ENCODE measurements at regions not wholly inside any gene's neighbourhood (a gene's known extent, or its start where the extent isn't known, plus 50 kb on each side); places are given as distances from the start of the nearest gene placed in this dataset.
A peak's percentile ranks its signal among the peaks of the same experiment; 100 is the strongest.

DNA sequence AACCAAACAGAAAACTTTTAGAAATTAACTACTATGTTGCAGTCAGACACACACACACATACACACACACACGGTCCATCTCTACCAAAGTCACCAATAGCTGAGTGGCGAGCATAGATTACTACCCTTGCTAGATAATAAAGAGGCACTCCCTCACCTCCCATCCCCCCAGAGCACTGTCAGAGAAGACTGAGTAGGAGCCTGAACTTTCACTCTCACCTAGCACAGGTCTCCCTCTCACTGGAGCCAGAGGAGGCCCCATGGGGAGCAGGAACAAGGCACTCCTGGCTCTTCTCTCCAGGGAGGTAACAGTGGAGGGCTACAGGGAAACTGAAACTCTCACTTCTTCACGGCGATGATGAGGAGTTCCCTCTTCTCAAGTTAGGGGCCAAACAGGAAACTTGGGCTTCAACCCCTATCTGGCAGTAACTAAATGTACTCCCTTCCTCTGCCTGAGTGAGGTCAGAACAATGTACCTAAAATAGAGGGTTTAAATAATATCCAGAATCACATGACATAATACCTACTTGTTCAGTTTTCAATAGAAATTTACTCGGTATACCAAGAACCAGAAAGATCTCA lies 975.3 kb upstream of the GBE1 start:
- Histone ChIP-seq H3F3A (ENCODE audit: low read length, unreplicated experiment) (no peaks in the 10 kb centered on the region), H3K79me2 (ENCODE audit: low read length) (no peaks in the 10 kb centered on the region), H3K4me1 (ENCODE audit: insufficient read depth, low read length) (0 out of 2 replicates have a peak, but pooled peaks cover 6% of the 10 kb centered on the region), H3K36me3 (ENCODE audit: low read depth, low read length) (no peaks in the 10 kb centered on the region), H3K27ac (ENCODE audit: low read length) (no peak overlapping the region), H2AFZ (ENCODE audit: low read length) (no peak overlapping the region), H3K9ac (ENCODE audit: low read length) (no peak overlapping the region), H4K20me1 (ENCODE audit: low read length) (no peaks in the 10 kb centered on the region), H3K9me3 (ENCODE audit: low read length) (no peaks in the 10 kb centered on the region), H3K9me2 (replicated peaks; ENCODE audit: low read length) (no peaks in the 10 kb centered on the region), H3K4me3 (ENCODE audit: low read length) (no peak overlapping the region), H3K27me3 (ENCODE audit: low read length) (no peaks in the 10 kb centered on the region), H3K4me2 (ENCODE audit: low read length) (no peak overlapping the region)
- POLR2A ChIA-PET (ENCODE audit: unreplicated experiment), result no interaction called here
- ATAC-seq (no peak), DNase-seq (no peak)
- no TSS peak for BruUV-seq (replicated peaks)
- TF ChIP-seq, protein P1, sequence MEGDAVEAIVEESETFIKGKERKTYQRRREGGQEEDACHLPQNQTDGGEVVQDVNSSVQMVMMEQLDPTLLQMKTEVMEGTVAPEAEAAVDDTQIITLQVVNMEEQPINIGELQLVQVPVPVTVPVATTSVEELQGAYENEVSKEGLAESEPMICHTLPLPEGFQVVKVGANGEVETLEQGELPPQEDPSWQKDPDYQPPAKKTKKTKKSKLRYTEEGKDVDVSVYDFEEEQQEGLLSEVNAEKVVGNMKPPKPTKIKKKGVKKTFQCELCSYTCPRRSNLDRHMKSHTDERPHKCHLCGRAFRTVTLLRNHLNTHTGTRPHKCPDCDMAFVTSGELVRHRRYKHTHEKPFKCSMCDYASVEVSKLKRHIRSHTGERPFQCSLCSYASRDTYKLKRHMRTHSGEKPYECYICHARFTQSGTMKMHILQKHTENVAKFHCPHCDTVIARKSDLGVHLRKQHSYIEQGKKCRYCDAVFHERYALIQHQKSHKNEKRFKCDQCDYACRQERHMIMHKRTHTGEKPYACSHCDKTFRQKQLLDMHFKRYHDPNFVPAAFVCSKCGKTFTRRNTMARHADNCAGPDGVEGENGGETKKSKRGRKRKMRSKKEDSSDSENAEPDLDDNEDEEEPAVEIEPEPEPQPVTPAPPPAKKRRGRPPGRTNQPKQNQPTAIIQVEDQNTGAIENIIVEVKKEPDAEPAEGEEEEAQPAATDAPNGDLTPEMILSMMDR (conservative IDR thresholded peaks at IDR 0.05; ENCODE audit: low read depth, low read length), result no peak
- no peak for TF ChIP-seq EZH2phosphoT487 (IDR thresholded peaks at IDR 0.05; ENCODE audit: borderline replicate concordance, low read length)
- TF ChIP-seq EZH2 (IDR thresholded peaks at IDR 0.05; ENCODE audit: low read length, unreplicated experiment), result no peak
- CTCF ChIA-PET, result no interaction called here
- intact Hi-C loops (cut with micrococcal nuclease), result no loop called here

DNA sequence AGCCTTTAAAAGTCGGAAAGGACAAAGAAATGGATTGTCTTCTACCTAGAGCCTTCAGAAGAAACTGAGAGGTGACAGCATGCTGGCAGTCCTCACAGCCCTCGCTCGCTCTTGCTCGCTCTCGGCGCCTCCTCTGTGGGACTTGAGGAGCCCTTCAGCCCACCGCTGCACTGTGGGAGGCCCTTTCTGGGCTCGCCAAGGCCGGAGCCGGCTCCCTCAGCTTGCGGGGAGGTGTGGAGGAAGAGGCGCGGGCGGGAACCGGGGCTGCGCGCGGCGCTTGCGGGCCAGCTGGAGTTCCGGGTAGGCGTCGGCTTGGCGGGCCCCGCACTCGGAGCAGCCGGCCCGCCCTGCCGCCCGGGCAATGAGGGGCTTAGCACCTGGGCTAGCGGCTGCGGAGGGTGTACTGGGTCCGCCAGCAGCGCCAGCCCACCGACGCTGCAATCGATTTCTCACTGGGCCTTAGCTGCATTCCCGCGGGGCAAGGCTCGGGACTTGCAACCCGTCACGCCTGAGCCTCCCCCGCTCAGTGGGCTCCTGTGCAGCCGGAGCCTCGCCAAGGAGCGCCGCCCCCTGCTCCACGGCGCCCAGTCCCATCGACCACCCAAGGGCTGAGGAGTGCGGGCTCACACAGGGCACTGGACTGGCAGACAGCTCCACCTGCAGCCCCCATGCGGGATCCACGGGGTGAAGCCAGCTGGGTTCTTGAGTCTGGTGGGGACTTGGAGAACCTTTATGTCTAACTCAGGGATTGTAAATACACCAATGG lies 953.8 kb upstream of the GBE1 start:
- H3K4me1 ChIP-seq (ENCODE audit: insufficient read depth, low read length), result no peaks in the 10 kb centered on the region
- no peaks in the 10 kb centered on the region for H3K36me3 ChIP-seq (ENCODE audit: low read depth, low read length)
- H3K27ac ChIP-seq (ENCODE audit: low read length), result no peak overlapping the region
- no peak overlapping the region for H3K4me3 ChIP-seq (ENCODE audit: low read length)
- no peak overlapping the region for H3K4me2 ChIP-seq (ENCODE audit: low read length)
- DNase-seq (no peak), ATAC-seq (no peak)
- no TSS peak for BruUV-seq (replicated peaks)
- no peaks in the 10 kb centered on the region for H3K9me3 ChIP-seq (ENCODE audit: low read length)
- CTCF ChIA-PET, result no interaction called here
- H2AFZ ChIP-seq (ENCODE audit: low read length), result no peak overlapping the region
- intact Hi-C loops (cut with micrococcal nuclease), result no loop called here
- TF ChIP-seq EZH2phosphoT487 (IDR thresholded peaks at IDR 0.05; ENCODE audit: borderline replicate concordance, low read length) (no peak), EZH2 (IDR thresholded peaks at IDR 0.05; ENCODE audit: low read length, unreplicated experiment) (no peak)
- TF ChIP-seq, protein P1 (conservative IDR thresholded peaks at IDR 0.05; ENCODE audit: low read depth, low read length), result no peak
- POLR2A ChIA-PET (ENCODE audit: unreplicated experiment), result no interaction called here
- H4K20me1 ChIP-seq (ENCODE audit: low read length), result no peaks in the 10 kb centered on the region
- no peaks in the 10 kb centered on the region for H3K79me2 ChIP-seq (ENCODE audit: low read length)
- H3K9ac ChIP-seq (ENCODE audit: low read length), result no peak overlapping the region
- no peaks in the 10 kb centered on the region for H3F3A ChIP-seq (ENCODE audit: low read length, unreplicated experiment)
- no peaks in the 10 kb centered on the region for H3K27me3 ChIP-seq (ENCODE audit: low read length)
- no peaks in the 10 kb centered on the region for H3K9me2 ChIP-seq (replicated peaks; ENCODE audit: low read length)

DNA sequence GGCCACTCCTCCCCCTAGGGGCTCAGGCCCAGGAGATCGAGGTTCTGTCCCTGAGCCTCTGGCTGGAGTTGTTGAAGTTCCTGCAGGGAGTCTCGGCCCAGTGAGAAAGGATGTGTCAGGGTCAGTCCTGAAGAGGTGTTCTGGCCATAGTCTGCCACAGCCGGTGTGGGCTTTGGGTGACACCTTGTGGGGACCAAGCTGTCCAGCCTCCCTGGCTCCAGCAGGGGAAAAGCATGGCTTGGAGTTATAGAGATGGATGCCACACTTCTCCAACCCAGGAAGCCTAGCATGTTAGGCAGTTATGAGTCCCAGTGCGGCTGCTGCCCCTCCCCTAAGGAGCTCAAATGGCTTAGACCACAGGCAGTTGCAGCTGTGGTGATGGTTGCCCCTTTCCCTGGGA lies 945.6 kb upstream of the GBE1 start:
- H3K9me3 ChIP-seq (ENCODE audit: low read length), result no peaks in the 10 kb centered on the region
- H3K4me1 ChIP-seq (ENCODE audit: insufficient read depth, low read length), result no peaks in the 10 kb centered on the region
- H3K9me2 ChIP-seq (replicated peaks; ENCODE audit: low read length), result no peaks in the 10 kb centered on the region
- H3K27me3 ChIP-seq (ENCODE audit: low read length), result no peaks in the 10 kb centered on the region
- no peak overlapping the region for H3K27ac ChIP-seq (ENCODE audit: low read length)
- peak; percentile 51 for DNase-seq
- intact Hi-C loops (cut with micrococcal nuclease), result loop anchor here (1.0 kb wide), 4 partner anchors 63 to 836 kb away; no protein-coding TSS in a partner anchor
- H3K4me3 ChIP-seq (ENCODE audit: low read length), result no peak overlapping the region
- BruUV-seq (replicated peaks), result no TSS peak
- no peak overlapping the region for H2AFZ ChIP-seq (ENCODE audit: low read length)
- no peak for TF ChIP-seq EZH2 (IDR thresholded peaks at IDR 0.05; ENCODE audit: low read length, unreplicated experiment)
- TF ChIP-seq, protein P1 (conservative IDR thresholded peaks at IDR 0.05; ENCODE audit: low read depth, low read length), result peak; percentile 53
- no peak for TF ChIP-seq EZH2phosphoT487 (IDR thresholded peaks at IDR 0.05; ENCODE audit: borderline replicate concordance, low read length)
- no peaks in the 10 kb centered on the region for H4K20me1 ChIP-seq (ENCODE audit: low read length)
- H3K4me2 ChIP-seq (ENCODE audit: low read length), result no peak overlapping the region
- no peaks in the 10 kb centered on the region for H3F3A ChIP-seq (ENCODE audit: low read length, unreplicated experiment)
- H3K79me2 ChIP-seq (ENCODE audit: low read length), result no peaks in the 10 kb centered on the region
- peak; percentile 99 for ATAC-seq
- no peaks in the 10 kb centered on the region for H3K36me3 ChIP-seq (ENCODE audit: low read depth, low read length)
- CTCF ChIA-PET, result no interaction called here
- no peak overlapping the region for H3K9ac ChIP-seq (ENCODE audit: low read length)
- POLR2A ChIA-PET (ENCODE audit: unreplicated experiment), result no interaction called here

Measured in PC-3 (cell line).